ENCODE measurements at regions not wholly inside any gene's neighbourhood (a gene's known extent, or its start where the extent isn't known, plus 50 kb on each side); places are given as distances from the start of the nearest gene placed in this dataset.
"Not testable (repeated sequence)": the region's sequence is repeated elsewhere in the genome, so short reads cannot be mapped to it uniquely, and the experiment has no call there.

DNA sequence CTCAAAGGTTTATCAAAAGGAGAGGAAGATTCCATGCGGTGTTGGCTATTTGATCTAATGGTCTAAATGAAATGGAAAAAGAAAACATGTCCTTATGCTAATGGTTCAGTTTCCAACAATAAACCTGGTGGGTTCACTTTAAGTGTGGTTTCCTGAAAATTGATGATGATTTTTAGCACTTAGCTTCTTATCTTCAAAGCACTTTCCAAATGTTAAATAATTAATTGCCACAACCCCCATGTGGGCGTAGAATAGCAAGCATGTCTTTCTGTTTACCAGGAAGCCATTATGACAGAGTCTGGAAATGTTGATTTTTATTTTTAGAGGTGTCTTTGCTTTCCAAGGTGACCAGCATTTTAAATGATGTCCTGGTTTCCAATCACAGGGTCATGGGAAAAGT, 134.8 kb upstream of the SLC4A4 start:
- no peak overlapping the region for H3K4me3 ChIP-seq (ENCODE audit: low read depth, low read length)

DNA sequence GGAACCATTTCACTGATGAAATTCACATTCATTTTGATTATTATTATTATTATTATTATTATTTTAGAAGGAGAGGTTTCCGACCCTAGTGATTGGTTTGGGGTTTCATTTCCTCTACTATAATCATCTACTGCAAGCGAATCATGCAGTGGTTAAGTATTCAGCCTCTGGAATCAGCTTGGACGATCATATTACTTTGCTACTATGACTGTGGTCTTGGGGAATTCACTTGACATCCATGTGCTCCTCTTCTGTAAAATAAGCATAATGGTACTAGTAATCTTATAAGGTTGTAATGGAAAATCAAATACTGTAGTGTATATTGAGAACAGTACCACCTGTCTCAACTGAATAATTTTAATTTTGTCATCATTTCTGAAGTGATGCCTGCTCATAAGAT, 132.1 kb upstream of the SLC4A4 start:
- H3K4me3 ChIP-seq (ENCODE audit: low read depth, low read length) = no peak overlapping the region

DNA sequence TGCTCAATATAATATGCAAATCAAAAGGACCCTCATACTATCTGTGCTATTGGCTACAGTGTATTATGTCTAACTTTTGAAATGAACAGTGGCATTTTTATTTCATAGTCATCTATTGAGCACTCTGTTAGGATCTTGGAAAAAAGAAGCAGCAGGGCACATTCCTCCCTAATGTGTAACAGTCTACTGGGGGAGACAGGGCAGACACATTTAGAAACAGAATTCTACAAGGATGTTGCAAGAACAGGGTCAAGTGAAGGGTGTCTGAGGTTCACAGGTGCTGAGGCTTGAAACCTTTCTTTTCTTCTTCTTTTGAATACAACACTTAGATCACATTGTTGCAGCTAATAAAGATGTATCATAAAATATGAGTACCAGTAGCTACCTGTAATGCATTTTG, 129.7 kb upstream of the SLC4A4 start:
- H3K4me3 ChIP-seq (ENCODE audit: low read depth, low read length) = no peak overlapping the region

DNA sequence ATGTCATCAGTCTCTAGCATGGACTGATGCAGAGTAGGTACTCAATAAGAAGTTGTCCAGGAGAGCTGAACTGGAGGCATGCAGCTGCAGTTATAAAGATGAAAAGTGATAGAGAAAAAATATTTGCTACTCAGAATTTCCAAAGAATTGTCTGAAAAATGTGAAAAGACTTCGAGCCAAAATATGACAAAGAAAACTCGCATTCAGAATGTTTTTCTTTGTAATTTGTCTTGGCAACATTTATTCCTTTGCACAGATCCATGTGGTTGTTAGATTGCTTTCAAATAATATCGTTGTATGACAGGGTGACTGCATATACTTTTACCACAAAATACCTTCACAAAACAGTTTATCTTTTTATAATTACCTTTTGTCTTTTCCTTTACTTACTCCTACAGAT, 128.0 kb upstream of the SLC4A4 start:
- no peak overlapping the region for H3K4me3 ChIP-seq (ENCODE audit: low read depth, low read length)

DNA sequence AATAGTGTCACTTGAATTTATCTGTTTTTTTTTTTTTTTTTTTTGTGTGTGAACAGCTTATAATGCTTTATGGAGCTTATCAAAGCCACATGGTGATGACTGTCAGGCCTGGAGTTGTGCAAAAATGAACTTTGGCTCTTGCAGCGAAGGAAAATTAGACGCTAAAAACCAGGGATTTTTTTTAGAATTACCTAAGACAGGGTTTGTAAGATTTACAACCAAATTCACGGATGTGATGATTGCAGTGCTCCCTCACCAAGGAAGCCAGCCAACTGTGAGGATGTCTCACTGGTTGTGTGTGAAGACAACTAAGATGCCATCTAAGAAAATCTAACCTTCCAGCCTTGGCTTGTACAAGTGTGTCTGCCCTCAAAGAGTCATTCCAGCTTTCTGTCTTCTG, 127.1 kb upstream of the SLC4A4 start:
- no peak overlapping the region for H3K4me3 ChIP-seq (ENCODE audit: low read depth, low read length)

DNA sequence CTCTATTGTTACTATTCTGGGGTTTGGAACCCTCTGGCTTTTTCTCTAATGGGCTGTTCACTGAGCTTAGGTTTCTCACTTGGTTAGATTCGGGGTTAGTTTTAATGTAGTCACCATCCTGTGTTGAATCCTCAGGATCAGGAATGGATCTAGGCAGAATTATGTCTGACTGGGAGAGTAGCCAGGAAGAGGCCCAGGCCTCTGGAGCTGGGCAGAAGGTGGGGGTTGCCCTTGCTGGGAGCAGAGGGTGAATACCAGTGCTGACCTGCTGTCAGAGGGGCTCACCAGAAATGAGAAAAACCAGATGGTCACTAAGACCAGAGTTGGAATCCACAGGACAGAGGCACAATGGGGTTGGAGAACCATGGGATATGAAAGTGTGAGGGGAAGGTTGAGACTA, 126.6 kb upstream of the SLC4A4 start:
- no peak overlapping the region for H3K4me3 ChIP-seq (ENCODE audit: low read depth, low read length)

DNA sequence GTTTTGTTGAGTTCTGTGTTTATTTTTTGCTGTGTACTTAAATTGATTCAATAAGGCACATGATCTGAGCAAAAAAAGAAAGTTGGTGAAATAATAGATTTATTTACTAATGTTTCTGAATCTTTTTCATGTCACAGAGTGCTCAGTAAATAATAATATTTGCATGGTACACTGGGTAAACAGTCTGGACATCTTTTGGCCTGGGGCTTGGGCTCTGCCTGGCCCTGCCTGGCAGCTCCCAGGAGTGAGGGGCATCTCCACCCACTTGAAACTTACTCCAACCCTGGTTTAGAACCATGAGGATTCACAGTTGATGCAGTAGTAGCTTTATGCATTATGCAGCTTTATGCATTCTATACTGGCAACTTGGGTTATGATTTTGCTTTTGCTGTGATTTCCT, 124.2 kb upstream of the SLC4A4 start:
- no peak overlapping the region for H3K4me3 ChIP-seq (ENCODE audit: low read depth, low read length)

DNA sequence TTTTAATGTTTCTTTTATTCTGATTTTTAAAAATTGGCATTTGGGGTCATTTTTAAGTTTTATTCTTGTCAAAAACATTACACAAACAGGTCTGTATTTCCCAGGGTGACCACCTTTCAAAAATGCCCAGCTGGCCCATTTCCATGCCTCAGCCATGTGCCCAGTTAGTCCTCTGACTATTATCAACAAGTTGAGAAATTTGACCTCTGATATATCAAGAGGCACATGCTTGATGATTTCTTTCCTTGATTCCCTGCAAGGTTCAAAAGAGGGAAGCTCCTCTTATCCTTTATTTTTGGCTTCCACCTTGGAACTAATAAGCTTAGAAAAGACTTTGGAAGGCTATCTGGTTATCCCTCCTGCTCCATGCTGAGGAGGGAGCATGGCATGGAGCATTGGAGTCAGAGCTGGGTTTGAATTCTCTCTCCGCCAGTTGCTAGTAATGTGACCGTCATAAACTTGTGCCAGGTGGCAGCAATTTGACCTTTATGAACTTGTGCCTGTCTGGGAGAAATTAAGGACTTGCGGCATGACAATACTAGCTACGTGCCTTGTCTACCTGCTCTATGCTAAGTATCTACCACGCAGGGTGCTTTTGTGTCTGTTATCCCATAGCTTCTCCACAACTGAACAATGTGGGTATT, 122.4 kb upstream of the SLC4A4 start:
- H3K4me3 ChIP-seq (ENCODE audit: low read depth, low read length) = no peak overlapping the region

DNA sequence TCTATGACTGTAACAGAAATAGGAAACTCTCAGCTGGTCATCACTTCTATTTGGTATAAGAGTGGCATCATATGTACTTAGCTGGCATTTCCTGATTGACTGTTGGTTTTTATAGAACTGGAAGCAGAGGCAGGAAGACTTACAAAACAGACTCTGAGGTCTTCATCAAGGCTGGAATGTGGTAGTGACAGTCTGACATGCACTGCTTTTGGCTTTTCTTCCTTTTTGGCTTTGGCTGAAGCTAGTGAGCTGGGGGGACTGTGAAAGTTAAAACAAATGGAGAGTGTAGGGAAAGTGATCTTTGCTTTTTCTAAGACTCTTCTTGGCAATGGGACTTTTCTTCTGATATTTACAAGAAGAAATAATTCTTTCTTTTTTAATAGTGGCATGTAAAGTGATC, 121.1 kb upstream of the SLC4A4 start:
- no peak overlapping the region for H3K4me3 ChIP-seq (ENCODE audit: low read depth, low read length)

DNA sequence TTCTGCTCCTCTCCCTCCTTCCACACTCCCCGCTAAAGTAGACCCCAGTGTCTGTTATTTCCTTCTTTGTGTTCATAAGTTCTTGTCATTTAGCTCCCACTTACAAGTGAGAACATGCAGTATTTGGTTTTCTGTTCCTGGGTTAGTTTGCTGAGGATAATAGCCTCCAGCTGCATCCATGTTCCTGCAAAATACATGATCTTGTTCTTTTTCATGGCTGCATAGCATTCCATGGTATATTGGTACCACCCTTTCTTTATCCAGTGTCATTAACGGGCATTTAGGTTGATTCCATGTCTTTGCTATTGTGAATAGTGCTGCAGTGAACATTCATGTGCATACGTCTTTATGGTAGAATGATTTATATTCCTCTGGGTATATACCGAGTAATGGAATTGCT, 118.0 kb upstream of the SLC4A4 start:
- not testable (repeated sequence) for H3K4me3 ChIP-seq (ENCODE audit: low read depth, low read length)

DNA sequence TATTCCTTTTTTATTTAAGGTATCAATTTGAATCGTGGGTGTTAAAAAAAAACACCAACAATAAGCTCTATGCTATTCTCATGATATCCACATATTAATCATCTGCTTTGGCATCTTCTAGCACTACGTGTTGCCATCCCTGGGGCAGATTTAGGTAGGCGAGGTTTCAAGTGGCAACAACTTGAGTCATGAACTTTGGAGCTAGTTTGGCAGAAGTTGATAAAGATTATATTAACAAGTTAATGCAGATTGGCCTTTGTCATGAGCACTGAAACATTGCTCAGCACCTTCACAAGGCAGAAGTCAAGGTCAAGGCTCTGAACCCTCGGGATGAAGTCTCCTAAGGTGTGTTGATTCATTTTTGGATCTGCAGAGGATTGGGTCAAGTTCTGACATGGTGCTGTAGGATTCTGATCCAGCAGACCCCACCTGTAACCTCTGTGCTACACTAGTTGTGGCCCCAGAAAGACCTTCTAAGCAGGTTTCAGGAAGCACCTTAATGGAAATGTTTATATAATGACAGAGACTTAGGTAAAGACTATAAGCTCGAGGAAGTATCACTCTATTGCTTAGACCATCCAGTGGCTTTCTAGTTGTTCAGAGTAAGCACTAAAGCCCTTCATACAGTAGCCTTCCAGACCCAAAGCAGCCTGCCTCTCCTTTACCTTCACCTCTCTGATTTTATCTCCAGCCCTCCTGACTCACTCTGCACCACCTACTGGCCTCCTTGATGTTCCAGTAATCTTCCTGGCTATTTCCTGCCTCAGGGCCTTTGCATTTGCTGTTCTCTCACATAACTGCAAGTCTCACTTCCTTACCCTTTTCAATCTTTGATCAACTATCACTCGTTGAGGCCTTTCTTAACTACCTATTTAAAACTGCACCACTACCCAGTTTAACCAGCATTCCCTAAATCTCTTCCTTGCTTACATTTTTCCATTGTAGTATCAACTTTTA, 117.0 kb upstream of the SLC4A4 start:
- no peak overlapping the region for H3K4me3 ChIP-seq (ENCODE audit: low read depth, low read length)

DNA sequence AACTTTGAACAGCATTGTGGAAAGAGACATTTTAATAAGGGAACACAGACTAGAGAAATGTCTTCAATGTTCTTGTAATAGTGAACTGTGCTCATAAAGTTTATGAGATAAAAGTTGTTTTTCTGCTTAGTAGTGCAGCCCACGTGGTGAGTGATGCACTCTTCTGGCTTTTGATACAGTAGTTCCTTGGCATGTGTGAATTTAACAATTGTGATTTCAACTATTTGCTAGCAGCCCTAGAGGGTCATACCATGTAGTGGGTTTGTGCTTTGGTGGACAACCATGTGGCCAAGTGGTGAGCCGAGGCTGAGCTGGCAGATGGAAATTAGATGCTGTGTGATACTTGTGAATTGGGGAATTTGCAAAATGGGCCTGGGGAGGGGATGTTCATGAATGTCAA, 116.2 kb upstream of the SLC4A4 start:
- no peak overlapping the region for H3K4me3 ChIP-seq (ENCODE audit: low read depth, low read length)

DNA sequence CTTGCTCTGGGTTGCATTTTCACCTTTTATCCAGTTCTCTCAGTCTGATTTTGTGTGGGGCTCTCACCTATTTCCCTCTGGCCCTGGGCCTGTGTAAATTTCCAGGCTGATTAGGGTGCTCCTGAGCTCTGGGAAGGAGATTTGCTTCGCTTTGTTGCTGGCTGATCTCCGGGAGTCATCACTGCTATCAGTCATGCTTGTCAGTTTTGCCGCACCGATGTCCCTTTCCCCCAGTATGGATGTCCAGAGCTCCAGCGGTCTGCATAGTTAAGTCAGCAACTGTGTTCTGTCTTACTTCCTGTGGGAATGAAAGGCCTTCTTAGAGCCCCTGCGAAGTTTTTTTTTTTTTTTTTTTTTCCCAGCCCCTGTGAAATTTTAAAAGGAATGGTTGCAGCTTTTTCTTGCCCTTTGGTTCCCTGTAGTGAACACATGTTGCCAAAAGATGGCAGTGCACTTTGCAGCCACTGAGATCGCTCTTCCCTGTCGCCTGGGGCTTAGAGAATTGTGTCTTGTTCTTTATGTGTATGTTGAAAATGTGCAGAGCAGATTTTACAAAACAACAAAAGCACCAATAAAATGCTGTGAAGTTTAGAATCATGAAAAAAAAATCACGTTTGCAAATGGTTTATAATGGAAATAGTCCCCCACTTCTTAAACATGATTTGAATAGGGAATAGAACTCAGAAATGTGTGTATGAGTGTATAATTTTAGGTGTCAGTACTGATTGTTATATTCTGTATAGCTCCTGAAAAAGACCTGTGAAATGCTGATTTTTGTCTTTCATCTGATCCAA, 109.1 kb upstream of the SLC4A4 start:
- H3K4me3 ChIP-seq (ENCODE audit: low read depth, low read length) = no peak overlapping the region

DNA sequence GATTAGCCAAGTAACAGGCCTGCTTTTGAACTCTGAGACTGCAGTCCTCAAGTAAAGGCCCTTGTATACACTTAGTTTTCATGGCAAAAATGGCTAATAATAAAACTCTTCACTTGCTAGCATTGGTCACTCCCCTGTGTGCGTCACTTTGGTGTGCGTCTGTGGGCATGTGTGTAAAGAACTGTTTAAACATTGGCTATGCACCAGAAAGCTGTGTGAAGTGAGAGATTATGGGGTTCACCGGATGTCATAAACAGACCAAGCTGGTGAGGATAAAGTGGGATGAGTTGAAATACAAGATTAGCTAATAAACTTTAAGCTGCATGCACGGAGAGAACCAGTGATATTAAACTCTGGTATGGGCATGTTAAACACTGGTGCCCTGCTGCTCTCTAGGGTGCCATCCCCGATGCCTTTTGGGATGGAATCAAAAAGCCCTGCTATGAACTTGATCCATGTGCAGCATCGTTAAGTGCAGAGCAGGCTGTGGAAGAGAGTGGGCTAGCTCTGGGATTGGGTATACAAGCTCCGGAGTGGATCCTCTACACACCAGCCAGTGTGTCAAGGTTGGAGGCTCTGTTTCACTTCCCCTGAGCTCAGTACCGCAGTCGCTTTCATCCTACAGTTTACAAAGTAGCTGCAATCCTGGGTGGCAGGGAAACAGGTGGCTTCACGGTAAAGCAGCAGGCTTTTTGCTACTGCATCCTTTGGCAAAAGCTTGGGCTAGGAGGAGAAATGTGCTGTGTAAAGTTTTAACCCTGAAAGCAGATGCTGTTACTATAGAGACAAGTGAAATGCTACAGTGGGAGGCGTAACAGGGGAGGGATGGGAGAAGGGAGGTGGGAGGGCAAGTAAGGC, 108.3 kb upstream of the SLC4A4 start:
- H3K4me3 ChIP-seq (ENCODE audit: low read depth, low read length) = no peak overlapping the region

DNA sequence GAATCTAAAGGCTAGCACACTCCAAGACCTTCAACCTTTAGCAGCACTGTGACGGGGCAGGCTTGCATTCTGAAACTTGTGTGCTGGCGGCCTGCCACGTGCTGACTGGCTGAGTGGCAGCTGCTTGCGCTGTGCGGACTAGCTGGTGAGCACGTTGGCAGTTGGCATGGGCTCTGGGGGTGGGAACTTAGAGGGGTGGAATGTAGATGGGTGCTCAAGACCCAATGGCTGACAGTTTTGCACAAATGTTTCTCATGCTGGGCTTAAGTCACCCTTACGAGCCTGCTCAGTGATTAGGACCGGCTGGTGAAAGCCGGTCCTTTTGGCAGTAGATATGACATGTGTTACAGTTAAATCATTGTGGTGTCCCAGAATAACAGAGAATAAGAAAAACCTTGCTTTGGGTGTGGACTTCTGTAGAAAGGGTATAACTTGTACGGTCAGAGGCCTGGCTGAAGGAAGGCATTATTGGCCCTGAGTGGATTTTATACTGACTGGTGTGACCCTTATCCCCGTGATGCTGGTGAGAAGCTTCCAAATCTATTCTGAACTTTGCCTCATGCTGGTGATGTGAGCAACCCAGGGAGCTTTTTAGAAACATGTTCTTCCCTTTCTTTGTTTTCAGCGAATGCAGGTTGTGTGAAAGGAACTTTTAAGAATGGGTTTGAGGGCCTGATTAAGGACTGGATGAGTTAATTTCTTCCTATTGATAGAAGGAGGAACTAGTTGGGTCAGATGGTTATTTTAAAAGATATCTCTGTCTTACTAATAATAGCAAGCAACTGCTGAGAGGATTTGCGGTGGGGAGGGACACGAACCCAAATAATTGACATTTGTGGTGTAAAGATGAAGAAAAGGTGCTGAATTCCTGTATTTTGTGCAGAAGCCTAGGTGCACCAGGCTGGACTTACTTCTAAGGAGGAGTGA, 107.4 kb upstream of the SLC4A4 start:
- no peak overlapping the region for H3K4me3 ChIP-seq (ENCODE audit: low read depth, low read length)

DNA sequence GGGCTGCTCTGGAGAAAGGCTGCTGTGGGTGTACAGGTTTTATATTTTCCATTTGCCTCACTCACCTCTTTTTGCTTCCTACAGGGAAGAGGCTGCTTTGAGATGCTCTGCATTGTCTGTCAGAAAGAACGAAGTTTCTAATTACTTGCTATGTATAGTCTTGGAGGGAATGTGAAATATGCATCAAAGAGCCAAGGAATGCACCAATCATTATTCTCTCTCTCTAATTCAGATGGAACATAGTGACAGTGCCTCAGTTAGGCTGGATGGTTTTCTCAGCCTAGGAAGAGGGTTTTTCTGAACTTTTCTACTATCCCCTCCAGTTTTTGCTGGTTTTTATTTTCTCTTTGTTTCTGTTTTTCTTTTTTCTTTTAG, 106.8 kb upstream of the SLC4A4 start:
- no peak overlapping the region for H3K4me3 ChIP-seq (ENCODE audit: low read depth, low read length)

DNA sequence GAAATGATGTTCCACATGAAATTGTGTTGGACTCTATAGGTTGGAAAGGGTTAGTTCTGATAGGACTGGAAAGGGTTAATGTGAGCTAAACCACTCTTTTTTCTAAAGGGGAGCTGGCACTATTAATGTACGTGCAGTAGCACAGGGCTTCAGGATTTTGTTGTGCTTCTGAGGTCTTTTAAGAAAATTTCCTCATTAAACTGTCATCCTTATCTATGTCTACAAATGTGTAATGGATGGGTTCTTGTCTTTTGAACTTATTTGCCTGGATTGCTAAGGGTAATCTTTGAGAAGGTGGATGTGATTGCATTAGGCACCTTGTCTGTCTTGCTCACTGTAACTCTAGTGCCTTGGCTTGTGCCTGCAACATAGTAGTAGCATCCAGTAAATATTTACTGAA, 106.0 kb upstream of the SLC4A4 start:
- H3K4me3 ChIP-seq (ENCODE audit: low read depth, low read length) = no peak overlapping the region

DNA sequence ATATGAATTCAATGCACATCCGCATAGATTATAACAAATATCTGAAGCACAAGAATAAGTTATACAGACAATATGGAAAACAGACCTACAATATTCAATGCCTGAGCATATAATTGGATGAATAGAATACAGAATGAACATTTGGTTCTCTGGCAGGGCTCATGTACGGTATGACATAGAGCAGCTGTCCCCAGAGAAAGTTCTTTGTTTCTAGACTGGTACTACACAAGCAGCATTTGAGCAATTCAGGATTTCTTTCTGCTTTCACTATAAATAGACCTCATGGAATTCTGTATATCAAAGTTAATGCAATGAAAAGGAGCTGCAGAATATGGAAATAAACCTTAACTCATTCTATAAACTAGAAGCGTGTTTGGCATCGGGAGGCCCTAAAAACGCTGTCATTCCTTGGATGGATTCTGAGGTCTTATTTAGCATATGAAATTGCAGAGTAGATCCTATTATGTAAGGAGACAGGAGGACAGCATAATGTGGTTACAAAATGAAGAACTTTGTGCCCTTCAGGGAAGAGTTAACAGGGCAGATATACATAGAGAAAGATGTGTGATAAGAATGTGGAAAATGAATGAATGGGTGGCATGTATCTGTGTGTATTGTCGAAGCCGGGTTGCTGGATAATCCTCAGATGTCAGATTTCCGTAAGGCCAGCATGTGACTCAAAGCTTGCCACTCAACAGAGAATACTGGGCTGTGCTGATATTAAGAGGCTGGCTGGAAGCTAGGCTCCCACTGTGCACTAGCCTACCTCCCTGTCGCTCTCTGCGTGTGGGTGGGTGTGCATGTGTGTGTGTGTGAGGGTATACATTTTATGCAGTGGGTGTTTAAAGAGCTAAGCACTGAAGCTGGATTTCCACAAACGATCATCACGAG, 103.3 kb upstream of the SLC4A4 start:
- no peak overlapping the region for H3K4me3 ChIP-seq (ENCODE audit: low read depth, low read length)

DNA sequence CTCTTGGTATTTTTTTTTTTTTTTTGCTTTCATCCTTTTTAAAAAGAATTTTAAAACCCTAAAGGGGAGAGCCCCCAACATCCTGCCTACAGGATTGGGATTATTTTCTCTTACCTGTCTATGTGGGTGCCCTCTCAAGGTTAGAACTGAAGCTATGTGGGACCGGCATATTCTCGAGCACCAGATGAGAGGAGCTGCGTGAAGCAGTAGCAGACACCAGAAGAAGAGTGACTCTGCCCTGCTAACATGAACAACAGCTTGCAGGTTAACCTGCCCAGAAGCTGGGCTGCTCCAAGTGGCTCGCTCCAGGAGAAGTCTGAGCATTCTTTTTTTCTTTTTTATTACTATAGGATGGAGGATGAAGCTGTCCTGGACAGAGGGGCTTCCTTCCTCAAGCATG, 102.6 kb upstream of the SLC4A4 start:
- H3K4me3 ChIP-seq (ENCODE audit: low read depth, low read length) = no peak overlapping the region
